ENCODE measurements at regions not wholly inside any gene's neighbourhood (a gene's known extent, or its start where the extent isn't known, plus 50 kb on each side); places are given as distances from the start of the nearest gene placed in this dataset.

DNA sequence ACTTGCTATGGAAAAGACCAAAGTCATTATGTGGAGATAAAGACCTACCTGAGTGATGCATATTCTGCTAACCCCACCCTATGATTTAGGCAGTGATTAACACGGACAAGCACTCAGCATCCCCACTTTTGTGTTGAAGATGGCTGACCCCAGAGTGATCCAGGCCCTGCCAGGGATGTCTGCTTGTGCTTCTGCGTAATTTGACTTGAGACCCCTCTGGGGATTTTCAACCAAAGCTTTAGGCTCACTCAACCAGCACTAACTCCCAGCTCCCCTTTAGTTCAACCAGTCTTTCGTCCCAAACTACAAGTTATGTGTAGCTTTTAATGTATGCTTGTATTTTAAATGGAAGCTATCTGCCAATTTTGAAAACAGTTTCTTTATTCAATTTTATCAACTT is 538.0 kb upstream of the ID4 start:
- H3K14ac ChIP-seq (replicated peaks; ENCODE audit: low read depth, low read length) = no peak overlapping the region
- H4K91ac ChIP-seq (ENCODE audit: insufficient read depth, low read depth, low read length) = no peak overlapping the region
- no peak overlapping the region for H2AFZ ChIP-seq (replicated peaks; ENCODE audit: low read length, poor library complexity)
- H3K4me1 ChIP-seq (ENCODE audit: control insufficient read depth, insufficient read depth, low read length) = no peaks in the 10 kb centered on the region
- peaks cover 16% of the 10 kb centered on the region for H3K9me3 ChIP-seq (ENCODE audit: control insufficient read depth, insufficient read depth, low read length)
- H2BK15ac ChIP-seq (ENCODE audit: low read depth, low read length) = no peak overlapping the region
- H3K9ac ChIP-seq (ENCODE audit: low read depth, low read length) = no peak overlapping the region
- no TSS peak for BruUV-seq (replicated peaks)
- H3K79me1 ChIP-seq (ENCODE audit: low read depth in 1 of 2, low read length in 2 of 2) = no peaks in the 10 kb centered on the region
- H4K5ac ChIP-seq (ENCODE audit: low read depth, low read length) = no peak overlapping the region
- no peak overlapping the region for H2BK20ac ChIP-seq (ENCODE audit: low read depth, low read length)
- TF ChIP-seq MXI1 (IDR thresholded peaks at IDR 0.05; ENCODE audit: borderline replicate concordance, low read depth, low read length) = no peak
- TF ChIP-seq CHD1 (IDR thresholded peaks at IDR 0.05; ENCODE audit: low read depth, low read length) = no peak
- intact Hi-C loops (cut with micrococcal nuclease) (no loop called here), in situ Hi-C loops (cut with MboI; ENCODE audit: low sequenced_read_pairs) (no loop called here), dilution Hi-C loops (cut with HindIII; ENCODE audit: low sequenced_read_pairs, unreplicated experiment) (no loop called here)
- H4K20me1 ChIP-seq (ENCODE audit: insufficient read depth, low read length) = no peaks in the 10 kb centered on the region
- H3K36me3 ChIP-seq (ENCODE audit: control insufficient read depth, insufficient read depth, low read length) = no peaks in the 10 kb centered on the region
- H2AK9ac ChIP-seq (replicated peaks; ENCODE audit: low read depth, low read length, poor library complexity) = no peak overlapping the region
- H3K9me1 ChIP-seq (ENCODE audit: insufficient read depth, low read length) = no peaks in the 10 kb centered on the region
- no peak overlapping the region for H2BK5ac ChIP-seq (ENCODE audit: low read depth, low read length, poor library complexity, severe bottlenecking)
- H4K8ac ChIP-seq (ENCODE audit: low read depth in 2 of 2, low read length in 2 of 2) = no peak overlapping the region
- H3K4me2 ChIP-seq (ENCODE audit: low read depth, low read length) = no peak overlapping the region
- no peaks in the 10 kb centered on the region for H3K27me3 ChIP-seq (ENCODE audit: control insufficient read depth, insufficient read depth, low read length)
- H3K23ac ChIP-seq (ENCODE audit: low read depth, low read length) = no peak overlapping the region
- no CpG with 5 or more reads among the region's 3 CpGs for WGBS, 2 experiments (ENCODE audit: extremely low coverage in 2 of 2, insufficient read length in 1 of 2)
- H3K27ac ChIP-seq (ENCODE audit: insufficient read depth, low read length) = no peak overlapping the region
- ATAC-seq (ENCODE audit: low read depth) = no peak
- POLR2A ChIA-PET (ENCODE audit: unreplicated experiment) = no interaction called here
- H2AK5ac ChIP-seq (ENCODE audit: low read depth, low read length) = no peak overlapping the region
- H3K4me3 ChIP-seq (ENCODE audit: insufficient read depth, low read depth, low read length) = no peak overlapping the region
- H2BK120ac ChIP-seq (ENCODE audit: low read depth, low read length) = no peak overlapping the region
- DNase-seq = no peak
- CTCF ChIA-PET = no interaction called here
- no peak overlapping the region for H3K18ac ChIP-seq (ENCODE audit: low read depth, low read length)
- H3K56ac ChIP-seq (ENCODE audit: extremely low read depth, insufficient read depth, low read length) = no peak overlapping the region
- no peak overlapping the region for H3K4ac ChIP-seq (ENCODE audit: low read depth, low read length)

Measured in IMR-90 (cell line).